K562 (cell line): ENCODE measurements at regions not wholly inside any gene's neighbourhood (a gene's known extent, or its start where the extent isn't known, plus 50 kb on each side); places are given as distances from the start of the nearest gene placed in this dataset.
"Not testable (repeated sequence)": the region's sequence is repeated elsewhere in the genome, so short reads cannot be mapped to it uniquely, and the experiment has no call there.

Experiments used
- ATAC-seq: fragments of 200-7000 bp; cut with Tn5 transposase; 3 replicates; pipeline ENCODE4 v1.9.1; 2020; ENCODE audit warnings: moderate library complexity
- BruUV-seq: library from RNA; stranded (reverse); fragments of 400-500 nt; replicated peaks from 2 replicates; lab custom pipeline; 2021; lab: Mats Ljungman, UMichigan
- CTCF ChIA-PET: fragments of 300-600 bp; formaldehyde crosslinking; extraction: SDS; loops from one replicate; lab custom pipeline; 2021; ENCODE audit warnings: low intra/inter-chr PET ratio; lab: Yijun Ruan, JAX
- POLR2A ChIA-PET: fragments of 300-600, 350-650 bp; sonication (Branson Sonifier 250); formaldehyde crosslinking; extraction: SDS; loops from one replicate; lab custom pipeline; 2021; ENCODE audit warnings: antibody characterized with exemption, inconsistent platforms; lab: Yijun Ruan, JAX
- DNase-seq, 4 experiments: peaks; one replicate each; pipeline versions ENCODE4 v3.0.0 to v3.0.0-alpha.2; 2011 to 2018; ENCODE audit warnings: low spot score in 3 of 4, mixed read lengths in 3 of 4; ENCODE audit errors: extremely low read depth in 1 of 4
- FAIRE-seq: peaks from 2 replicates; lab custom pipeline; 2011; peaks lifted over from hg19 to GRCh38; lab: Jason Lieb, UNC
- H2AFZ ChIP-seq: 2 replicates; pipeline ENCODE4 v1.6.0; 2011; ENCODE audit warnings: low read depth, low read length, control low read depth, inconsistent platforms
- H3K27ac ChIP-seq: fragments of 200-600 bp; 3 replicates; pipeline ENCODE4 v1.8.0; 2011; ENCODE audit warnings: low read depth, mild to moderate bottlenecking, control low read depth, inconsistent platforms, low read length, moderate library complexity, mixed read lengths; ENCODE audit errors: extremely low read depth
- H3K27me3 ChIP-seq, 2 experiments: fragments of 300-600 bp in 1 of 2; 2 replicates in 1 of 2; 3 replicates in 1 of 2; pipeline versions ENCODE4 v1.6.0 to v1.8.0; 2011; ENCODE audit warnings: inconsistent platforms in 2 of 2, low read length in 2 of 2, mild to moderate bottlenecking in 1 of 2, mixed read lengths in 1 of 2, moderate library complexity in 1 of 2; ENCODE audit not compliant: control insufficient read depth in 2 of 2, insufficient read depth in 2 of 2
- H3K36me3 ChIP-seq: fragments of 300-600 bp; 3 replicates; pipeline ENCODE4 v1.8.0; 2011; ENCODE audit warnings: mild to moderate bottlenecking, low read length, inconsistent platforms; ENCODE audit not compliant: control insufficient read depth, insufficient read depth
- H3K4me1 ChIP-seq, 2 experiments: fragments of 200-600 bp in 1 of 2; replicated peaks in 1 of 2; 2 replicates in 1 of 2; 3 replicates in 1 of 2; pipeline versions ENCODE4 v1.5.1 to v1.8.0; 2011; ENCODE audit warnings: inconsistent platforms in 2 of 2, low read length in 2 of 2, mild to moderate bottlenecking in 1 of 2, mixed read lengths in 1 of 2, moderate library complexity in 1 of 2; ENCODE audit not compliant: control insufficient read depth in 2 of 2, insufficient read depth in 2 of 2
- H3K4me2 ChIP-seq: 2 replicates; pipeline ENCODE4 v1.6.1; 2011; ENCODE audit warnings: low read length, control low read depth, inconsistent platforms, mixed read lengths; ENCODE audit not compliant: insufficient read depth
- H3K4me3 ChIP-seq: fragments of 200-600 bp; sonication (generic), shearing (Covaris generic); 2 replicates; pipeline ENCODE4 v1.5.1; 2016; ENCODE audit warnings: control low read depth, inconsistent platforms
- H3K79me2 ChIP-seq: fragments of 200-600 bp; 3 replicates; pipeline ENCODE4 v1.8.0; 2011; ENCODE audit warnings: low read length, inconsistent platforms; ENCODE audit not compliant: control insufficient read depth, insufficient read depth
- H3K9ac ChIP-seq, 2 experiments: 2 replicates each; pipeline versions ENCODE4 v1.6.0 to v1.6.1; 2011; ENCODE audit warnings: low read depth in 2 of 2, low read length in 2 of 2, control low read depth in 1 of 2, inconsistent platforms in 1 of 2, mild to moderate bottlenecking in 1 of 2, mixed read lengths in 1 of 2; ENCODE audit not compliant: insufficient read depth in 1 of 2
- H3K9me1 ChIP-seq: one replicate; pipeline ENCODE4 v1.6.0; 2011; ENCODE audit warnings: inconsistent platforms, mild to moderate bottlenecking, low read length, moderate library complexity; ENCODE audit not compliant: control insufficient read depth, insufficient read depth
- H3K9me3 ChIP-seq: replicated peaks from 2 replicates; pipeline ENCODE4 v1.5.1; 2011; ENCODE audit warnings: low read depth, low read length, inconsistent platforms; ENCODE audit not compliant: control insufficient read depth, insufficient read depth
- H4K20me1 ChIP-seq: replicated peaks from 2 replicates; pipeline ENCODE4 v1.6.1; 2011; ENCODE audit warnings: low read length, inconsistent platforms, mixed read lengths; ENCODE audit not compliant: control insufficient read depth, insufficient read depth
- CBFA2T2 ChIP-seq: fragments of 450-650 bp; conservative IDR thresholded peaks from 2 replicates; pipeline ENCODE4 v1.6.1; 2017; ENCODE audit warnings: mild to moderate bottlenecking
- CBFB ChIP-seq: sonication (generic); formaldehyde crosslinking; IDR thresholded peaks from 2 replicates; pipeline ENCODE4 v1.4.0; 2020; ENCODE audit warnings: mild to moderate bottlenecking, missing genetic modification reagents
- COPS2 ChIP-seq: fragments of 450-650 bp; conservative IDR thresholded peaks from 2 replicates; pipeline ENCODE4 v1.6.1; 2016; ENCODE audit warnings: mild to moderate bottlenecking, moderate library complexity
- CTCFL ChIP-seq: IDR thresholded peaks from 2 replicates; pipeline ENCODE4 v1.6.1; 2011; ENCODE audit warnings: borderline replicate concordance, low read depth, mild to moderate bottlenecking, moderate library complexity, low read length; ENCODE audit not compliant: insufficient read depth, poor library complexity, severe bottlenecking
- ETS1 ChIP-seq: conservative IDR thresholded peaks from 2 replicates; pipeline ENCODE4 v1.6.1; 2011; ENCODE audit warnings: low read depth, mild to moderate bottlenecking, low read length; ENCODE audit not compliant: control insufficient read depth
- GATA2 ChIP-seq: sonication (generic); formaldehyde crosslinking; IDR thresholded peaks from 2 replicates; pipeline ENCODE4 v1.4.0; 2020; ENCODE audit warnings: mild to moderate bottlenecking, missing genetic modification reagents
- HIVEP1 ChIP-seq: fragments of 250-450 bp; sonication (Bioruptor Pico); IDR thresholded peaks from 2 replicates; pipeline ENCODE4 v1.4.0; 2020; ENCODE audit warnings: mild to moderate bottlenecking
- KDM4B ChIP-seq, 2 experiments: fragments of 450-650 bp in 1 of 2; sonication (generic) in 1 of 2; IDR thresholded peaks; 2 replicates each; pipeline ENCODE4 v1.6.1; 2016 to 2017; ENCODE audit warnings: borderline replicate concordance in 2 of 2, antibody characterized with exemption in 1 of 2, low read depth in 1 of 2, mild to moderate bottlenecking in 1 of 2
- MCM7 ChIP-seq, 2 experiments: fragments of 450-650 bp; IDR thresholded peaks; 2 replicates each; pipeline ENCODE4 v1.6.1; 2016 to 2018
- PML ChIP-seq: IDR thresholded peaks from 2 replicates; pipeline ENCODE4 v1.6.1; 2012; ENCODE audit warnings: low read length, inconsistent platforms
- SMARCB1 ChIP-seq: IDR thresholded peaks from 2 replicates; pipeline ENCODE4 v1.6.1; 2011; ENCODE audit warnings: improper control_type of control experiment, low read depth; ENCODE audit not compliant: insufficient read length
- SREBF1 ChIP-seq: fragments of 150-350 bp; IDR thresholded peaks from 2 replicates; pipeline ENCODE4 v1.6.1; 2014; ENCODE audit warnings: antibody characterized with exemption, low read depth, low read length, borderline replicate concordance
- STAT5B ChIP-seq: fragments of 250-450 bp; sonication (Bioruptor Pico); IDR thresholded peaks from 2 replicates; pipeline ENCODE4 v1.8.0; 2021; ENCODE audit warnings: mild to moderate bottlenecking, inconsistent platforms
- TAF7 ChIP-seq: fragments of 450-650 bp; IDR thresholded peaks from 2 replicates; pipeline ENCODE4 v1.6.1; 2016; ENCODE audit warnings: missing genetic modification characterization, missing compliant biosample characterization
- ZKSCAN8 ChIP-seq: fragments of 200-800 bp; sonication (Bioruptor generic); IDR thresholded peaks from 2 replicates; pipeline ENCODE4 v1.6.1; 2016; ENCODE audit warnings: missing genetic modification characterization, missing compliant biosample characterization
- ZNF583 ChIP-seq: fragments of 250-450 bp; sonication (Bioruptor Pico); IDR thresholded peaks from 2 replicates; pipeline ENCODE4 v1.4.0; 2020
- ZNF699 ChIP-seq: fragments of 250-450 bp; sonication (Bioruptor Pico); IDR thresholded peaks from 2 replicates; pipeline ENCODE4 v1.8.0; 2021; ENCODE audit warnings: mild to moderate bottlenecking, moderate library complexity; ENCODE audit not compliant: insufficient replicate concordance
- WGBS: fragments of 100-300 bp; shearing (Covaris generic); methylation state at CpG from one replicate; pipeline ENCODE4 v1.1.6; 2016; ENCODE audit warnings: low coverage, mixed read lengths; ENCODE audit not compliant: insufficient coverage; ENCODE audit errors: missing lambda C conversion rate; 5-methylcytosine and 5-hydroxymethylcytosine counted together
- in situ Hi-C: fragments of 300-500 bp; cut with MboI; formaldehyde crosslinking; loops from 4 replicates; pipeline ENCODE4 v1.15.0; 2018; ENCODE audit warnings: inconsistent platforms, mixed read lengths
- intact Hi-C: fragments of 100-400 bp; cut with micrococcal nuclease; formaldehyde crosslinking; loops from 2 replicates; pipeline ENCODE4 v1.14.2; 2022

GRCh38 chr12:86985298-86985697 is 729.1 kb upstream of the MGAT4C start:
- Histone ChIP-seq H3K27ac (no peak overlapping the region), H4K20me1 (no peaks in the 10 kb centered on the region), H3K9ac (no peak overlapping the region), H3K27me3 (no peaks in the 10 kb centered on the region), H3K36me3 (no peaks in the 10 kb centered on the region), H3K4me1 (no peaks in the 10 kb centered on the region), H3K9me3 (no peaks in the 10 kb centered on the region), H3K79me2 (no peaks in the 10 kb centered on the region), H3K4me3 (no peak overlapping the region), H3K4me2 (no peak overlapping the region), H3K9me1 (no peaks in the 10 kb centered on the region), H2AFZ (no peak overlapping the region)
- ChIA-PET POLR2A (no interaction called here), CTCF (no interaction called here)
- no peak for FAIRE-seq
- 0% methylated on average over 4 of the region's 4 CpGs for WGBS
- in situ Hi-C loops, result no loop called here
- no peak for TF ChIP-seq ZNF583 (CRISPR knock-in tag)
- TF ChIP-seq MCM7 (IDR thresholded peaks at IDR 0.05), result no peak
- TF ChIP-seq GATA2, result no peak
- TF ChIP-seq SREBF1, result no peak
- no peak for TF ChIP-seq ZNF699 (CRISPR knock-in tag)
- no peak for TF ChIP-seq ETS1
- no peak for TF ChIP-seq STAT5B (CRISPR knock-in tag)
- no peak for TF ChIP-seq SMARCB1
- no peak for TF ChIP-seq CBFA2T2
- no peak for TF ChIP-seq TAF7 (tag)
- no peak for TF ChIP-seq COPS2
- TF ChIP-seq PML, result no peak
- TF ChIP-seq CTCFL, result no peak
- no peak for TF ChIP-seq ZKSCAN8 (CRISPR knock-in tag)
- no peak for TF ChIP-seq KDM4B (IDR thresholded peaks at IDR 0.05; ENCODE audit: borderline replicate concordance in 2 of 2, low read depth in 1 of 2)
- TF ChIP-seq HIVEP1 (CRISPR knock-in tag), result no peak
- TF ChIP-seq CBFB (CRISPR knock-in tag), result no peak
- no peak for ATAC-seq
- no peak for DNase-seq
- intact Hi-C loops, result no loop called here
- BruUV-seq, result no TSS peak

- H3K27me3 ChIP-seq, H3K27ac ChIP-seq, ATAC-seq, H2AFZ ChIP-seq, H3K4me1 ChIP-seq, DNase-seq, H3K9me1 ChIP-seq, H3K36me3 ChIP-seq, BruUV-seq, H3K79me2 ChIP-seq, in situ Hi-C loops, FAIRE-seq, H4K20me1 ChIP-seq, CTCF ChIA-PET, H3K9ac ChIP-seq, POLR2A ChIA-PET, H3K4me3 ChIP-seq, intact Hi-C loops, H3K9me3 ChIP-seq, H3K4me2 ChIP-seq: not testable (repeated sequence)
- WGBS, result 2% methylated on average over 7 of the region's 7 CpGs
Measured at GRCh38 chr12:86970595-86970994, 714.4 kb upstream of the MGAT4C start.
